Liver (tissue), 8 donors: ENCODE measurements at regions not wholly inside any gene's neighbourhood (a gene's known extent, or its start where the extent isn't known, plus 50 kb on each side); places are given as distances from the start of the nearest gene placed in this dataset.

Source experiments
- DNase-seq: peaks from one replicate; pipeline ENCODE4 v3.0.0-alpha.2; 2017; ENCODE audit warnings: low spot score
- H3K27ac ChIP-seq, 2 donors: one replicate each; pipeline ENCODE4 v1.7.0; 2013; ENCODE audit warnings: inconsistent platforms in 2 of 2, low read length in 2 of 2, control low read depth in 1 of 2, low read depth in 1 of 2, mild to moderate bottlenecking in 1 of 2
- H3K27me3 ChIP-seq, 4 donors: one replicate each; pipeline versions ENCODE4 v1.6.1 to v1.7.0; 2013; ENCODE audit warnings: low read length in 3 of 4, inconsistent platforms in 1 of 4, mild to moderate bottlenecking in 1 of 4, moderate library complexity in 1 of 4; ENCODE audit not compliant: control insufficient read depth in 4 of 4, insufficient read depth in 4 of 4
- H3K36me3 ChIP-seq, 4 donors: one replicate each; pipeline versions ENCODE4 v1.6.1 to v1.7.0; 2013; ENCODE audit warnings: low read length in 3 of 4, mild to moderate bottlenecking in 3 of 4, low read depth in 1 of 4, moderate library complexity in 1 of 4; ENCODE audit not compliant: control insufficient read depth in 4 of 4, insufficient read depth in 3 of 4
- H3K4me1 ChIP-seq, 4 donors: one replicate each; pipeline versions ENCODE4 v1.6.1 to v1.7.0; 2013; ENCODE audit warnings: low read length in 3 of 4, mild to moderate bottlenecking in 3 of 4, moderate library complexity in 1 of 4; ENCODE audit not compliant: control insufficient read depth in 4 of 4, insufficient read depth in 4 of 4
- H3K4me3 ChIP-seq, 3 donors: one replicate each; pipeline versions ENCODE4 v1.6.1 to v1.7.0; 2013; ENCODE audit warnings: low read length in 3 of 3, control low read depth in 1 of 3, low read depth in 1 of 3, mild to moderate bottlenecking in 1 of 3
- H3K9ac ChIP-seq, 2 donors: one replicate each; pipeline ENCODE4 v1.7.0; 2013; ENCODE audit warnings: low read length in 2 of 2, mild to moderate bottlenecking in 2 of 2, moderate library complexity in 2 of 2, control low read depth in 1 of 2, low read depth in 1 of 2
- H3K9me3 ChIP-seq, 4 donors: one replicate each; pipeline versions ENCODE4 v1.6.1 to v1.7.0; 2013; ENCODE audit warnings: low read length in 3 of 4; ENCODE audit not compliant: control insufficient read depth in 4 of 4
- CTCF ChIP-seq: fragments of 150-350 bp; IDR thresholded peaks from 2 replicates; pipeline ENCODE4 v1.5.1; 2017; ENCODE audit warnings: improper control_type of control experiment, low read depth, low read length; ENCODE audit not compliant: missing input control
- EGR1 ChIP-seq, 2 donors: IDR thresholded peaks; 2 replicates each; pipeline ENCODE4 v1.6.1; 2016 to 2018; ENCODE audit warnings: antibody characterized with exemption in 2 of 2, low read depth in 2 of 2
- FOXA1 ChIP-seq: IDR thresholded peaks from 2 replicates; pipeline ENCODE4 v1.6.1; 2016; ENCODE audit warnings: antibody characterized with exemption
- FOXA2 ChIP-seq: IDR thresholded peaks from 2 replicates; pipeline ENCODE4 v1.6.1; 2016; ENCODE audit warnings: antibody characterized with exemption
- GABPA ChIP-seq, 2 donors: IDR thresholded peaks in 1 of 2; conservative IDR thresholded peaks in 1 of 2; 2 replicates each; pipeline ENCODE4 v1.6.1; 2016; ENCODE audit warnings: antibody characterized with exemption in 2 of 2, mild to moderate bottlenecking in 1 of 2, moderate library complexity in 1 of 2
- HNF4A ChIP-seq, 2 donors: conservative IDR thresholded peaks; 2 replicates each; pipeline ENCODE4 v1.6.1; 2016; ENCODE audit warnings: antibody characterized with exemption in 2 of 2, mild to moderate bottlenecking in 2 of 2
- HNF4G ChIP-seq: IDR thresholded peaks from 2 replicates; pipeline ENCODE4 v1.6.1; 2016; ENCODE audit warnings: antibody characterized with exemption
- NR2F2 ChIP-seq: IDR thresholded peaks from 2 replicates; pipeline ENCODE4 v1.6.1; 2016; ENCODE audit warnings: antibody characterized with exemption
- RAD21 ChIP-seq, 2 donors: IDR thresholded peaks; 2 replicates each; pipeline ENCODE4 v1.6.1; 2016; ENCODE audit warnings: antibody characterized with exemption in 2 of 2, mild to moderate bottlenecking in 2 of 2
- REST ChIP-seq: IDR thresholded peaks from 2 replicates; pipeline ENCODE4 v1.6.1; 2016; ENCODE audit warnings: antibody characterized with exemption, mild to moderate bottlenecking
- RXRA ChIP-seq, 2 donors: IDR thresholded peaks; 2 replicates each; pipeline ENCODE4 v1.6.1; 2017 to 2018; ENCODE audit warnings: antibody characterized with exemption in 2 of 2, mild to moderate bottlenecking in 1 of 2
- SP1 ChIP-seq: IDR thresholded peaks from 2 replicates; pipeline ENCODE4 v1.6.1; 2018; ENCODE audit warnings: antibody characterized with exemption, mild to moderate bottlenecking
- TAF1 ChIP-seq: conservative IDR thresholded peaks from 2 replicates; pipeline ENCODE4 v1.6.1; 2016; ENCODE audit warnings: antibody characterized with exemption, mild to moderate bottlenecking
- YY1 ChIP-seq: IDR thresholded peaks from 2 replicates; pipeline ENCODE4 v1.6.1; 2016; ENCODE audit warnings: antibody characterized with exemption, mild to moderate bottlenecking
- WGBS: extraction: QIAGEN DNeasy Blood & Tissue Kit; methylation state at CpG from one replicate; pipeline ENCODE4 v1.1.7; 2013; 5-methylcytosine and 5-hydroxymethylcytosine counted together
- TF ChIP-seq, protein P1 (sequence below): IDR thresholded peaks from 2 replicates; pipeline ENCODE4 v1.6.1; 2016; ENCODE audit warnings: antibody characterized with exemption
- TF ChIP-seq, protein P2 (sequence below): IDR thresholded peaks from 2 replicates; pipeline ENCODE4 v1.6.1; 2016; ENCODE audit warnings: antibody characterized with exemption
- TF ChIP-seq, protein P3 (sequence below): IDR thresholded peaks from 2 replicates; pipeline ENCODE4 v1.6.1; 2016; ENCODE audit warnings: antibody characterized with exemption
- donor health status: healthy.
- donor health status: healthy.
- donor health status: healthy.
- donor health status: healthy.
- donor health status: healthy.

DNA sequence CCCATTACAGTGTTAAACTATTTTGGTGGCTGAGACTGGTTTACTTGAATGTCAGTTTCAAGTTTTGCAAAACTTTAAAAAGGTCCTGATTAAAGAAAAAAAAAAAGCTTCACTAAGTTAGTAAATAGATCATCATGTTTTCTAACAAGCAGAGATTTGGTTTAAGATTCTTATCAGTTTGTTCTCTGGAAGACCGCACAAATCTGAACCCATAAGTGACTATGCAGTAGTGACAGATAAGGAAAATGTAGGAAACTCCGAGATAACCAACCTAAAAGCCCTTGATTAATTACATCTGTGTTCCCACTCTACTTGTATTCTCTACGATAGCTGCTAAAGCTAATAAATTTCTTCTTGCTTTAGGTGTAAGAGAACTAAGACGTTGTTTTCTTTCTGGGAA, 1799.8 kb upstream of the ADGRL3 start:
- 51% methylated on average over 4 of the region's 4 CpGs for WGBS
- no peak for DNase-seq
- Histone ChIP-seq H3K27ac (no peak overlapping the region), H3K9me3 (no peaks in the 10 kb centered on the region), H3K27me3 (no peaks in the 10 kb centered on the region), H3K36me3 (no peaks in the 10 kb centered on the region), H3K4me3 (no peak overlapping the region), H3K9ac (no peak overlapping the region), H3K4me1 (no peaks in the 10 kb centered on the region)
- TF ChIP-seq RXRA (IDR thresholded peaks at IDR 0.05) (no peak), FOXA2 (no peak), REST (no peak), NR2F2 (no peak), HNF4G (no peak), FOXA1 (no peak), TAF1 (no peak), HNF4A (conservative IDR thresholded peaks at IDR 0.05) (no peak), EGR1 (IDR thresholded peaks at IDR 0.05; ENCODE audit: low read depth in 2 of 2) (no peak), GABPA (IDR thresholded peaks at IDR 0.05 in 1 of 2, conservative IDR thresholded peaks at IDR 0.05 in 1 of 2) (no peak), YY1 (no peak), CTCF (no peak), RAD21 (IDR thresholded peaks at IDR 0.05) (no peak), SP1 (no peak)
- TF ChIP-seq, protein P1, sequence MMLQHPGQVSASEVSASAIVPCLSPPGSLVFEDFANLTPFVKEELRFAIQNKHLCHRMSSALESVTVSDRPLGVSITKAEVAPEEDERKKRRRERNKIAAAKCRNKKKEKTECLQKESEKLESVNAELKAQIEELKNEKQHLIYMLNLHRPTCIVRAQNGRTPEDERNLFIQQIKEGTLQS = no peak
- TF ChIP-seq, protein P2, sequence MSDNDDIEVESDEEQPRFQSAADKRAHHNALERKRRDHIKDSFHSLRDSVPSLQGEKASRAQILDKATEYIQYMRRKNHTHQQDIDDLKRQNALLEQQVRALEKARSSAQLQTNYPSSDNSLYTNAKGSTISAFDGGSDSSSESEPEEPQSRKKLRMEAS = no peak
- TF ChIP-seq, protein P3, sequence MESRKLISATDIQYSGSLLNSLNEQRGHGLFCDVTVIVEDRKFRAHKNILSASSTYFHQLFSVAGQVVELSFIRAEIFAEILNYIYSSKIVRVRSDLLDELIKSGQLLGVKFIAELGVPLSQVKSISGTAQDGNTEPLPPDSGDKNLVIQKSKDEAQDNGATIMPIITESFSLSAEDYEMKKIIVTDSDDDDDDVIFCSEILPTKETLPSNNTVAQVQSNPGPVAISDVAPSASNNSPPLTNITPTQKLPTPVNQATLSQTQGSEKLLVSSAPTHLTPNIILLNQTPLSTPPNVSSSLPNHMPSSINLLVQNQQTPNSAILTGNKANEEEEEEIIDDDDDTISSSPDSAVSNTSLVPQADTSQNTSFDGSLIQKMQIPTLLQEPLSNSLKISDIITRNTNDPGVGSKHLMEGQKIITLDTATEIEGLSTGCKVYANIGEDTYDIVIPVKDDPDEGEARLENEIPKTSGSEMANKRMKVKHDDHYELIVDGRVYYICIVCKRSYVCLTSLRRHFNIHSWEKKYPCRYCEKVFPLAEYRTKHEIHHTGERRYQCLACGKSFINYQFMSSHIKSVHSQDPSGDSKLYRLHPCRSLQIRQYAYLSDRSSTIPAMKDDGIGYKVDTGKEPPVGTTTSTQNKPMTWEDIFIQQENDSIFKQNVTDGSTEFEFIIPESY = no peak

- Histone ChIP-seq H3K9me3 (no peaks in the 10 kb centered on the region), H3K4me1 (no peaks in the 10 kb centered on the region), H3K9ac (no peak overlapping the region), H3K27me3 (no peaks in the 10 kb centered on the region), H3K4me3 (no peak overlapping the region), H3K36me3 (no peaks in the 10 kb centered on the region), H3K27ac (no peak overlapping the region)
- DNase-seq = no peak
- TF ChIP-seq, protein P1 = no peak
- TF ChIP-seq HNF4A (conservative IDR thresholded peaks at IDR 0.05) (no peak), NR2F2 (no peak), CTCF (no peak), RAD21 (IDR thresholded peaks at IDR 0.05) (no peak), TAF1 (no peak), HNF4G (no peak), FOXA2 (no peak), GABPA (IDR thresholded peaks at IDR 0.05 in 1 of 2, conservative IDR thresholded peaks at IDR 0.05 in 1 of 2) (no peak), YY1 (no peak), RXRA (IDR thresholded peaks at IDR 0.05) (no peak), FOXA1 (no peak), SP1 (no peak), EGR1 (IDR thresholded peaks at IDR 0.05; ENCODE audit: low read depth in 2 of 2) (no peak)
- TF ChIP-seq, protein P2 = no peak
- TF ChIP-seq, protein P3 = no peak
Measured at GRCh38 chr4:59409647-59410046, 1790.5 kb upstream of the ADGRL3 start.
